CD4-positive, alpha-beta T cell treated with Interferon alpha-2 for 1 hour (primary cell): ENCODE measurements at regions not wholly inside any gene's neighbourhood (a gene's known extent, or its start where the extent isn't known, plus 50 kb on each side); places are given as distances from the start of the nearest gene placed in this dataset.
"Not testable (repeated sequence)": the region's sequence is repeated elsewhere in the genome, so short reads cannot be mapped to it uniquely, and the experiment has no call there.

Source experiments
- DNase-seq, 2 donors: peaks; one replicate each; pipeline ENCODE4 v3.0.0-alpha.2; 2020 to 2022

GRCh38 chr6:133758815-133759335 is 130.0 kb upstream of the TCF21 start:
- no peak for DNase-seq

- DNase-seq: no peak
These were observed 129.4 kb upstream of the TCF21 start for GRCh38 chr6:133759524-133759923.

GRCh38 chr6:133761706-133762105 is 127.2 kb upstream of the TCF21 start:
- no peak for DNase-seq

- DNase-seq: no peak
These were observed 124.7 kb upstream of the TCF21 start for GRCh38 chr6:133764008-133764753.

- no peak for DNase-seq
These were observed 124.1 kb upstream of the TCF21 start for GRCh38 chr6:133764754-133765208.

GRCh38 chr6:133767357-133767970 is 121.4 kb upstream of the TCF21 start:
- DNase-seq: no peak

- no peak for DNase-seq
These were observed 120.1 kb upstream of the TCF21 start for GRCh38 chr6:133768656-133769295.

GRCh38 chr6:133769463-133769862 is 119.5 kb upstream of the TCF21 start:
- no peak for DNase-seq

- DNase-seq: no peak
These were observed 116.3 kb upstream of the TCF21 start for GRCh38 chr6:133772567-133772966.

- no peak for DNase-seq
These were observed 115.1 kb upstream of the TCF21 start for GRCh38 chr6:133773776-133774175.

- no peak for DNase-seq
These were observed 114.6 kb upstream of the TCF21 start for GRCh38 chr6:133774356-133774755.

- DNase-seq: no peak
These were observed 110.3 kb upstream of the TCF21 start for GRCh38 chr6:133778414-133779130.

- DNase-seq: no peak
These were observed 108.8 kb upstream of the TCF21 start for GRCh38 chr6:133779916-133780695.

- DNase-seq: no peak
These were observed 102.9 kb upstream of the TCF21 start for GRCh38 chr6:133786016-133786415.

- DNase-seq: no peak
These were observed 101.8 kb upstream of the TCF21 start for GRCh38 chr6:133787122-133787521.

- DNase-seq: no peak
These were observed 100.9 kb upstream of the TCF21 start for GRCh38 chr6:133787859-133788505.

- no peak for DNase-seq
These were observed 100.4 kb upstream of the TCF21 start for GRCh38 chr6:133788556-133788955.

GRCh38 chr6:133789449-133789848 is 99.5 kb upstream of the TCF21 start:
- DNase-seq: not testable (repeated sequence)

- DNase-seq: not testable (repeated sequence)
These were observed 98.2 kb upstream of the TCF21 start for GRCh38 chr6:133790756-133791155.

- not testable (repeated sequence) for DNase-seq
These were observed 93.9 kb upstream of the TCF21 start for GRCh38 chr6:133795051-133795450.

GRCh38 chr6:133796235-133796634 is 92.7 kb upstream of the TCF21 start:
- DNase-seq: no peak

- DNase-seq: no peak
These were observed 89.9 kb upstream of the TCF21 start for GRCh38 chr6:133799043-133799442.
